Fibroblast of lung (primary cell): ENCODE measurements at regions not wholly inside any gene's neighbourhood (a gene's known extent, or its start where the extent isn't known, plus 50 kb on each side); places are given as distances from the start of the nearest gene placed in this dataset.
"Not testable (repeated sequence)": the region's sequence is repeated elsewhere in the genome, so short reads cannot be mapped to it uniquely, and the experiment has no call there.

ENCODE experiments used
- DNase-seq, 2 donors: peaks; one replicate each; pipeline versions ENCODE4 v3.0.0 to v3.0.0-alpha.2; 2010; ENCODE audit warnings: low read depth in 2 of 2
- H2AFZ ChIP-seq: 2 replicates; pipeline ENCODE4 v1.5.1; 2012; ENCODE audit warnings: low read length, control low read depth, inconsistent platforms
- H3K27ac ChIP-seq: 2 replicates; pipeline ENCODE4 v1.5.1; 2011; ENCODE audit warnings: low read length, control low read depth; ENCODE audit not compliant: insufficient read depth
- H3K27me3 ChIP-seq: 2 replicates; pipeline ENCODE4 v1.5.1; 2011; ENCODE audit warnings: mild to moderate bottlenecking, low read length; ENCODE audit not compliant: control insufficient read depth, insufficient read depth
- H3K36me3 ChIP-seq: 2 replicates; pipeline ENCODE4 v1.5.1; 2011; ENCODE audit warnings: low read length; ENCODE audit not compliant: control insufficient read depth, insufficient read depth
- H3K4me1 ChIP-seq: 2 replicates; pipeline ENCODE4 v1.5.1; 2011; ENCODE audit warnings: low read length; ENCODE audit not compliant: control insufficient read depth, insufficient read depth; ENCODE audit errors: extremely low read depth
- H3K4me2 ChIP-seq: 2 replicates; pipeline ENCODE4 v1.5.1; 2011; ENCODE audit warnings: low read length, control low read depth; ENCODE audit not compliant: insufficient read depth; ENCODE audit errors: extremely low read depth
- H3K4me3 ChIP-seq, 4 experiments: fragments of 200-600 bp in 1 of 4; sonication (generic) in 1 of 4; replicated peaks in 1 of 4; 2 replicates each; pipeline ENCODE4 v1.5.1; 2011 to 2016; ENCODE audit warnings: low read length in 4 of 4, low read depth in 3 of 4, mild to moderate bottlenecking in 3 of 4, control low read depth in 2 of 4, inconsistent platforms in 1 of 4, mixed read lengths in 1 of 4; ENCODE audit not compliant: insufficient read depth in 1 of 4; ENCODE audit errors: control extremely low read depth in 1 of 4
- H3K79me2 ChIP-seq: 2 replicates; pipeline ENCODE4 v1.5.1; 2012; ENCODE audit warnings: mild to moderate bottlenecking, low read length, inconsistent platforms; ENCODE audit not compliant: control insufficient read depth, insufficient read depth
- H3K9ac ChIP-seq: 2 replicates; pipeline ENCODE4 v1.5.1; 2011; ENCODE audit warnings: mild to moderate bottlenecking, low read length, control low read depth; ENCODE audit not compliant: insufficient read depth
- H3K9me3 ChIP-seq: 2 replicates; pipeline ENCODE4 v1.5.1; 2012; ENCODE audit warnings: low read depth, low read length; ENCODE audit not compliant: control insufficient read depth, insufficient read depth
- H4K20me1 ChIP-seq: 2 replicates; pipeline ENCODE4 v1.5.1; 2011; ENCODE audit warnings: low read length; ENCODE audit not compliant: control insufficient read depth, insufficient read depth; ENCODE audit errors: extremely low read depth
- CTCF ChIP-seq, 2 donors: IDR thresholded peaks in 1 of 2; conservative IDR thresholded peaks in 1 of 2; 1 replicate in 1 of 2; 2 replicates in 1 of 2; pipeline ENCODE4 v1.5.1; 2011 to 2012; ENCODE audit warnings: low read length in 2 of 2, control low read depth in 1 of 2, inconsistent platforms in 1 of 2, low read depth in 1 of 2, mild to moderate bottlenecking in 1 of 2
- EZH2 ChIP-seq: IDR thresholded peaks from 2 replicates; pipeline ENCODE4 v1.5.1; 2012; ENCODE audit warnings: low read length, control low read depth, mild to moderate bottlenecking; ENCODE audit errors: missing control alignments

GRCh38 chr12:17577405-17577804 lies 512.6 kb downstream of the RERGL start:
- Histone ChIP-seq H3K9me3 (no peaks in the 10 kb centered on the region), H3K27ac (no peak overlapping the region), H4K20me1 (no peaks in the 10 kb centered on the region), H3K27me3 (no peaks in the 10 kb centered on the region), H3K4me2 (no peak overlapping the region), H3K36me3 (no peaks in the 10 kb centered on the region), H3K4me3 (no peak overlapping the region), H3K79me2 (no peaks in the 10 kb centered on the region), H3K9ac (no peak overlapping the region), H3K4me1 (no peaks in the 10 kb centered on the region), H2AFZ (no peak overlapping the region)
- no peak for DNase-seq
- TF ChIP-seq EZH2, result no peak
- no peak for TF ChIP-seq CTCF (conservative IDR thresholded peaks at IDR 0.05 in 1 of 2, IDR thresholded peaks at IDR 0.05 in 1 of 2; ENCODE audit: low read depth in 1 of 2, low read length in 2 of 2)

DNA sequence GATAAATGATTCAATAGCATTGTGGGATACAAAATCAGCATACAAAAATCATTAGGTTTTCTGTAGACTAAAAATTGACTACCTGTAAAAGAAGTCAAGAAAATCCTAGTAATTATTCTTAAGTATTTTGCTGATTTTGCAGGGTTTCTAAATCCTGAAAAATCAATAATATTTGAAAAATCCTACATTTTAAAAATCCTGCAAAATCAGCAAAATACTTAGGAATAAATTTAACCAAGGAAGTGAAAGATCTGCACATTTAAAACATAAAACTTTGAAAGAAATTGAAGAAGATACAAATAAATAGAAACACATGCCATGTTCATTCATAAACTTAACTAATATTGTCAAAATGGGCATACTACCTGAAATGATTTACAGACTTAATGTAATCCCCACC lies 517.7 kb downstream of the RERGL start:
- no peak overlapping the region for H3K4me3 ChIP-seq
- no peaks in the 10 kb centered on the region for H3K79me2 ChIP-seq
- no peaks in the 10 kb centered on the region for H3K36me3 ChIP-seq
- no peak for DNase-seq
- no peaks in the 10 kb centered on the region for H3K4me1 ChIP-seq
- no peak overlapping the region for H2AFZ ChIP-seq
- no peaks in the 10 kb centered on the region for H3K9me3 ChIP-seq
- no peaks in the 10 kb centered on the region for H4K20me1 ChIP-seq
- no peak overlapping the region for H3K27ac ChIP-seq
- no peak overlapping the region for H3K9ac ChIP-seq
- TF ChIP-seq CTCF (conservative IDR thresholded peaks at IDR 0.05 in 1 of 2, IDR thresholded peaks at IDR 0.05 in 1 of 2; ENCODE audit: low read depth in 1 of 2, low read length in 2 of 2) (no peak), EZH2 (no peak)
- H3K27me3 ChIP-seq, result no peaks in the 10 kb centered on the region
- H3K4me2 ChIP-seq, result no peak overlapping the region

GRCh38 chr12:17571047-17571446 lies 518.9 kb downstream of the RERGL start:
- no peaks in the 10 kb centered on the region for H3K4me1 ChIP-seq
- no peak overlapping the region for H3K4me2 ChIP-seq
- H3K9me3 ChIP-seq, result no peaks in the 10 kb centered on the region
- H3K79me2 ChIP-seq, result no peaks in the 10 kb centered on the region
- H3K27me3 ChIP-seq, result no peaks in the 10 kb centered on the region
- H3K9ac ChIP-seq, result no peak overlapping the region
- H2AFZ ChIP-seq, result no peak overlapping the region
- TF ChIP-seq CTCF (conservative IDR thresholded peaks at IDR 0.05 in 1 of 2, IDR thresholded peaks at IDR 0.05 in 1 of 2; ENCODE audit: low read depth in 1 of 2, low read length in 2 of 2) (no peak), EZH2 (no peak)
- DNase-seq, result no peak
- no peak overlapping the region for H3K4me3 ChIP-seq
- no peak overlapping the region for H3K27ac ChIP-seq
- H3K36me3 ChIP-seq, result no peaks in the 10 kb centered on the region
- H4K20me1 ChIP-seq, result no peaks in the 10 kb centered on the region

- not testable (repeated sequence) for H3K9me3 ChIP-seq, H3K4me2 ChIP-seq, H4K20me1 ChIP-seq, H3K79me2 ChIP-seq, H3K4me1 ChIP-seq, H3K9ac ChIP-seq, H3K27me3 ChIP-seq, H3K36me3 ChIP-seq, DNase-seq, H3K27ac ChIP-seq, H3K4me3 ChIP-seq, H2AFZ ChIP-seq
Measured at GRCh38 chr12:17564630-17565029, 525.4 kb downstream of the RERGL start.
